Cardiac fibroblast (primary cell): ENCODE measurements at regions not wholly inside any gene's neighbourhood (a gene's known extent, or its start where the extent isn't known, plus 50 kb on each side); places are given as distances from the start of the nearest gene placed in this dataset.
"Not testable (repeated sequence)": the region's sequence is repeated elsewhere in the genome, so short reads cannot be mapped to it uniquely, and the experiment has no call there.

ENCODE experiments used
- DNase-seq, 2 donors: peaks; one replicate each; pipeline versions ENCODE4 v3.0.0 to v3.0.0-alpha.2; 2010; ENCODE audit warnings: low read depth in 2 of 2
- H3K4me3 ChIP-seq, 2 donors: replicated peaks in 1 of 2; 1 replicate in 1 of 2; 2 replicates in 1 of 2; pipeline ENCODE4 v1.5.1; 2011; ENCODE audit warnings: low read depth in 2 of 2, low read length in 2 of 2, mild to moderate bottlenecking in 2 of 2, moderate library complexity in 1 of 2
- TF ChIP-seq, protein P1 (sequence below): IDR thresholded peaks from one replicate; pipeline ENCODE4 v1.5.1; 2011; ENCODE audit warnings: low read depth, mild to moderate bottlenecking, low read length, inconsistent platforms

DNA sequence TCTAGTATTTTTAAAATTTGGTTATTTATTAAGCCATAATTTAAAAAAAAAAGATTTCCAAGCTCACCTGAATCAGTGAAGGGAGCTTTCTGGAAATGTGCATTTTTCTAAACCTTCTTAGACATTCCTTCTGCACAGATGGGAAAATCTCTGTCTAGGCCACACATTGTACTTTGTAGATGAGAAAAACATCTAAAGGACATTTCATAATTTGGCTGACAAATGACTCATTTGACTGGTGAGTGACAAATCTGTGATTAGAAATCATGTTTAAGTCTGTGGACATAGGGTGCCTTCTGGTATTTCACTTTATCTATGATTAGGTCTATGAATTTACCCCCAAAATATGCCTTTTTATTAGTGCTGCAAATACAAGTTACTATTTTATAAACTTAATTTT is 1044.9 kb upstream of the FLRT2 start:
- TF ChIP-seq, protein P1, sequence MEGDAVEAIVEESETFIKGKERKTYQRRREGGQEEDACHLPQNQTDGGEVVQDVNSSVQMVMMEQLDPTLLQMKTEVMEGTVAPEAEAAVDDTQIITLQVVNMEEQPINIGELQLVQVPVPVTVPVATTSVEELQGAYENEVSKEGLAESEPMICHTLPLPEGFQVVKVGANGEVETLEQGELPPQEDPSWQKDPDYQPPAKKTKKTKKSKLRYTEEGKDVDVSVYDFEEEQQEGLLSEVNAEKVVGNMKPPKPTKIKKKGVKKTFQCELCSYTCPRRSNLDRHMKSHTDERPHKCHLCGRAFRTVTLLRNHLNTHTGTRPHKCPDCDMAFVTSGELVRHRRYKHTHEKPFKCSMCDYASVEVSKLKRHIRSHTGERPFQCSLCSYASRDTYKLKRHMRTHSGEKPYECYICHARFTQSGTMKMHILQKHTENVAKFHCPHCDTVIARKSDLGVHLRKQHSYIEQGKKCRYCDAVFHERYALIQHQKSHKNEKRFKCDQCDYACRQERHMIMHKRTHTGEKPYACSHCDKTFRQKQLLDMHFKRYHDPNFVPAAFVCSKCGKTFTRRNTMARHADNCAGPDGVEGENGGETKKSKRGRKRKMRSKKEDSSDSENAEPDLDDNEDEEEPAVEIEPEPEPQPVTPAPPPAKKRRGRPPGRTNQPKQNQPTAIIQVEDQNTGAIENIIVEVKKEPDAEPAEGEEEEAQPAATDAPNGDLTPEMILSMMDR = no peak
- H3K4me3 ChIP-seq = no peak overlapping the region
- peak in 1 of 2 donors; percentile 22 for DNase-seq

DNA sequence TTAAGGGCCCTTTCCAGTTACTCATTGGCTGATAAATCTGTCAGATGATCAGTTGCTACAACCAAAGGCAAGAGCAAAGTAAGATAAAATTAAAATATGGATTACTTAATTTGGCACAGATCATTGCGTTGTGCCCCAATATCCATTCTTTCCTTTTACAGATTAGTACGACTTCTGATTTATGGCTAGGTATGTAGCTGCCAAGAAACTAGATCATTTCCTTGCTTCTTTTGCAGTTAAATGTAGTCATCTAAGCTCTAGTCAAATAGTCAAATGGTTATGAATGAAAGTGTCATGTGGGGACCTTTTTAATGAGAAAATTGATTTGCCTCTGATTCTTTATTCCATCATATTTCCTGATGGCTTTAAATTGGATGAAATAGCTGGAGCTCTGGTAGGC is 1039.9 kb upstream of the FLRT2 start:
- DNase-seq = no peak
- no peak overlapping the region for H3K4me3 ChIP-seq
- TF ChIP-seq, protein P1 = no peak

DNA sequence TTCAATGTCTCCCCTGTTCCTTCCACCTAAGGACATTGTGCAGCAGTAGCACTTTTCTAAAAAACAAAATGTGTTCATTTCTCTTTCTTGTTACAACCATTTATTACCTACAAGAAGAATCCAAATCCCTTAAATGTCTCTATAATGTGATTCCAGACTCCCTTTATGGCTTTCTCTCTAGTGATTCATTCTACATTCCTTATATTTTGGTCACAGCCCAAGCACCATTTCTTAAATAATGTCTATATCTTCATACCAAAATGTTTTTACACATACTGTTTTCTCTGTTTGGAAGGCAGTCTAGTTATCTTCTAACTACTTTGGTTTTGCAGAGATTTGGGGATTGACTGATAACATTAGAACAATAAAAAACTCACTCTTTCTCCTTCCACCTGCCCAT is 1037.3 kb upstream of the FLRT2 start:
- no peak overlapping the region for H3K4me3 ChIP-seq
- DNase-seq = peak in 1 of 2 donors; percentile 3
- TF ChIP-seq, protein P1 = no peak

DNA sequence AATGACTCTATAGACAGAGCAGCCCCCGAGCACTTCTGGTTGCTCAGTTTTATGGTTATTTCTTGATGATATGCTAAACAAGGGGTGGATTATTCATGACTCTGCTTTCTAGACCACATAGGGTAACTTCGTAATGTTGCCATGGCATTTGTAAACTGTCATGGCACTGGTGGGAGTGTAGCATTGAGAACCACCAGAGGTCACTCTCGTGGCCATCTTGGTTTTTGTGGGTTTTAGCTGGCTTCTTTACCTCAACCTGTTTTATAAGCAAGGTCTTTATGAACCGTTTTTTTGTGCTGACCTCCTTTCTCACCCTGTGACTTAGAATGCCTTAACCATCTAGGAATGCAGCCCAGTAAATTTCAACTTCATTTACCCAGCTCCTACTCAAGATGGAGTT is 1036.2 kb upstream of the FLRT2 start:
- H3K4me3 ChIP-seq = no peak overlapping the region
- TF ChIP-seq, protein P1 = no peak
- DNase-seq = peak in 1 of 2 donors; percentile 7

DNA sequence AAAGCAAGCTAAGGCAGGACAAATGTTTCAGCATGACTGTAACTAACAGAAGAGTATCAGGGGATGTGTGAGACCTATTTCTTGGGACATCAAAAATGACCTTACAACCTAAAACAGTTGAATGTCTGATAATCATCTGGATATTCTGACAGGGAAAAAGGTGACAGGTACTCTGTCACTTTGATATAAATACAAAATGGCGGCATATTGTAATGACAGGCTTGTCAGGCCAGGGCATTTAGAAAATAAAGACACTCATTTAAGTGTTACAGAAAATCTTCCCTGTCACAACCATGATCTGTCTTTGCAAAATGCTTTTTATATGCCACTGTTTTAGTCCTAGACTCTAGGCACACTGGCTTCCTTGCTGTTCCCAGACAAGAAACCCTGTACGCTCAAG is 1033.3 kb upstream of the FLRT2 start:
- no peak overlapping the region for H3K4me3 ChIP-seq
- TF ChIP-seq, protein P1 = no peak
- no peak for DNase-seq

DNA sequence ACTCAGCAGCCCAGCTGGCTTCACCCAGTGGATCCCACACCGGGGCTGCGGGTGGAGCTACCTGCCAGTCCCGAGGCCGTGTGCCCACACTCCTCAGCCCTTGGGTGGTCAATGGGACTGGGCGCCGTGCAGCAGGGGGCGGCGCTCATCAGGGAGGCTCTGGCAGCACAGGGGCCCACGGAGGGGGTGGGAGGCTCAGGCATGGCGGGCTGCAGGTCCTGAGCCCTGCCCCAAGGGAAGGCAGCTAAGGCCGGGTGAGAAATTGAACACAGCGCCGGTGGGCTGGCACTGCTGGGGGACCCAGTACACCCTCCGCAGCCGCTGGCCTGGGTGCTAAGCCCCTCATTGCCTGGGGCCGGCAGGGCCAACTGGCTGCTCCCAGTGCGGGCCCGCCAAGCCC is 1017.1 kb upstream of the FLRT2 start:
- not testable (repeated sequence) for H3K4me3 ChIP-seq, DNase-seq

DNA sequence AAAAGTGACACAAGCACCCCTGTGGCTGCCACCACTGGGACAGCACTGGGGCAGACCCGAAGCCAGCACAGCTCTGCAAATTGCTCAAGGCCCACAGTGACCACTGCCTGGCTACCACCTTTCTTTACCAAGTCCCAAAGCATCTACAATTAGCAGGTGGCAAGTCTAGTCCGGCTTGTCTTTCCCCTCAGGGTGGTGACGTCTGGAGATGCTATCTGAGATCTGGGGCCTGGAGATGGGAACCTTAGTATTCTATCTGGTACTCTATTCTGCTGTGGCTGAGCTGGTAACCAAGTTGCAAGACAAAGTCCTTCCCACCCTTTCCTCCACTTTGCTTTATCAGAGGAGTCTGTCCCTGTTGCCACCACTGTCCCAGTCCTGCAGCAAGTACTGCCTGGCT is 1010.1 kb upstream of the FLRT2 start:
- TF ChIP-seq, protein P1 = no peak
- DNase-seq = no peak
- no peak overlapping the region for H3K4me3 ChIP-seq
